ENCODE measurements at regions not wholly inside any gene's neighbourhood (a gene's known extent, or its start where the extent isn't known, plus 50 kb on each side); places are given as distances from the start of the nearest gene placed in this dataset.

GRCh38 chr2:176669398-176670174, 400.3 kb downstream of the MTX2 start:
- Histone ChIP-seq H3K36me3 (no peaks in the 10 kb centered on the region), H3K4me3 (no peak overlapping the region), H3K27ac (no peak overlapping the region), H3K27me3 (no peaks in the 10 kb centered on the region), H3K9me3 (no peaks in the 10 kb centered on the region), H3K4me1 (no peaks in the 10 kb centered on the region)
- no peak for TF ChIP-seq POLR2A (IDR thresholded peaks at IDR 0.05)
- TF ChIP-seq CTCF (IDR thresholded peaks at IDR 0.05) = no peak
- no peak for DNase-seq

- Histone ChIP-seq H3K4me3 (no peak overlapping the region), H3K27ac (no peak overlapping the region), H3K36me3 (no peaks in the 10 kb centered on the region), H3K9me3 (no peaks in the 10 kb centered on the region), H3K4me1 (no peaks in the 10 kb centered on the region), H3K27me3 (no peaks in the 10 kb centered on the region)
- TF ChIP-seq CTCF (IDR thresholded peaks at IDR 0.05) = no peak
- no peak for TF ChIP-seq POLR2A (IDR thresholded peaks at IDR 0.05)
- no peak for DNase-seq
Observed at GRCh38 chr2:176675271-176675949, 406.2 kb downstream of the MTX2 start.

GRCh38 chr2:176677746-176678265, 408.6 kb downstream of the MTX2 start:
- H3K9me3 ChIP-seq = no peaks in the 10 kb centered on the region
- no peak for DNase-seq
- H3K27me3 ChIP-seq = no peaks in the 10 kb centered on the region
- H3K4me3 ChIP-seq = no peak overlapping the region
- TF ChIP-seq CTCF (IDR thresholded peaks at IDR 0.05) = no peak
- no peak for TF ChIP-seq POLR2A (IDR thresholded peaks at IDR 0.05)
- H3K4me1 ChIP-seq = no peaks in the 10 kb centered on the region
- no peak overlapping the region for H3K27ac ChIP-seq
- H3K36me3 ChIP-seq = no peaks in the 10 kb centered on the region

- no peak overlapping the region for H3K4me3 ChIP-seq
- TF ChIP-seq POLR2A (IDR thresholded peaks at IDR 0.05) (no peak), CTCF (IDR thresholded peaks at IDR 0.05) (no peak)
- no peaks in the 10 kb centered on the region for H3K4me1 ChIP-seq
- H3K27ac ChIP-seq = no peak overlapping the region
- H3K9me3 ChIP-seq = no peaks in the 10 kb centered on the region
- H3K27me3 ChIP-seq = no peaks in the 10 kb centered on the region
- DNase-seq = no peak
- no peaks in the 10 kb centered on the region for H3K36me3 ChIP-seq
Observed at GRCh38 chr2:176678571-176678970, 409.3 kb downstream of the MTX2 start.

- no peak for TF ChIP-seq CTCF (IDR thresholded peaks at IDR 0.05)
- no peak for TF ChIP-seq POLR2A (IDR thresholded peaks at IDR 0.05)
- DNase-seq = no peak
- no peaks in the 10 kb centered on the region for H3K36me3 ChIP-seq
- H3K27ac ChIP-seq = no peak overlapping the region
- no peaks in the 10 kb centered on the region for H3K9me3 ChIP-seq
- H3K27me3 ChIP-seq = no peaks in the 10 kb centered on the region
- no peak overlapping the region for H3K4me3 ChIP-seq
- H3K4me1 ChIP-seq = no peaks in the 10 kb centered on the region
Observed at GRCh38 chr2:176679061-176679669, 409.9 kb downstream of the MTX2 start.

Data from Peyer's patch (tissue), 4 donors.